GM10248 (cell line): ENCODE measurements at regions not wholly inside any gene's neighbourhood (a gene's known extent, or its start where the extent isn't known, plus 50 kb on each side); places are given as distances from the start of the nearest gene placed in this dataset.

ENCODE experiments used
- CTCF ChIA-PET: fragments of 300-600 bp; sonication (Branson Sonifier 250); formaldehyde crosslinking; extraction: SDS; loops from one replicate; lab custom pipeline; 2021; ENCODE audit warnings: antibody characterized with exemption; lab: Yijun Ruan, JAX
- POLR2A ChIA-PET: fragments of 350-650 bp; sonication (Branson Sonifier 250); formaldehyde crosslinking; extraction: SDS; loops from one replicate; lab custom pipeline; 2020; ENCODE audit warnings: antibody characterized with exemption; lab: Yijun Ruan, JAX
- DNase-seq: peaks from one replicate; pipeline ENCODE4 v3.0.0; 2012; ENCODE audit errors: extremely low spot score
- CTCF ChIP-seq: IDR thresholded peaks from 2 replicates; pipeline ENCODE4 v1.5.1; 2012; ENCODE audit warnings: mild to moderate bottlenecking, low read depth; ENCODE audit errors: extremely low read depth, missing control alignments, control extremely low read depth

GRCh38 chr11:129286813-129287212 lies 88.8 kb upstream of the BARX2 start:
- CTCF ChIA-PET, result interaction anchor here (1.3 kb wide), 1 partner anchor 32 kb away, joined by 3 read pairs; no protein-coding TSS in a partner anchor
- no peak for DNase-seq
- TF ChIP-seq CTCF, result no peak
- POLR2A ChIA-PET, result no interaction called here

- no peak for DNase-seq
- POLR2A ChIA-PET, result no interaction called here
- no peak for TF ChIP-seq CTCF
- CTCF ChIA-PET, result no interaction called here
Measured at GRCh38 chr11:129285402-129285786, 90.3 kb upstream of the BARX2 start.

- ChIA-PET CTCF (no interaction called here), POLR2A (no interaction called here)
- TF ChIP-seq CTCF, result no peak
- DNase-seq, result no peak
Measured at GRCh38 chr11:129283141-129283540, 91.0 kb upstream of the ARHGAP32 start.

- ChIA-PET CTCF (interaction anchor here (1.0 kb wide), 1 partner anchor 26 kb away, joined by 3 read pairs; no protein-coding TSS in a partner anchor), POLR2A (no interaction called here)
- no peak for TF ChIP-seq CTCF
- no peak for DNase-seq
Measured at GRCh38 chr11:129282634-129283033, 90.5 kb upstream of the ARHGAP32 start.

- ChIA-PET POLR2A (no interaction called here), CTCF (interaction anchor here (1.0 kb wide), 1 partner anchor 25 kb away, joined by 3 read pairs; no protein-coding TSS in a partner anchor)
- DNase-seq, result no peak
- no peak for TF ChIP-seq CTCF
Measured at GRCh38 chr11:129281471-129282415, 89.6 kb upstream of the ARHGAP32 start.

- no peak for DNase-seq
- ChIA-PET POLR2A (no interaction called here), CTCF (interaction anchor here (1.3 kb wide), 1 partner anchor 40 kb away, joined by 3 read pairs; no protein-coding TSS in a partner anchor)
- no peak for TF ChIP-seq CTCF
Measured at GRCh38 chr11:129280027-129280811, 88.1 kb upstream of the ARHGAP32 start.
